GM12873 (cell line): ENCODE measurements at regions not wholly inside any gene's neighbourhood (a gene's known extent, or its start where the extent isn't known, plus 50 kb on each side); places are given as distances from the start of the nearest gene placed in this dataset.

Experiments
- TF ChIP-seq, protein P1 (sequence below): IDR thresholded peaks from 2 replicates; pipeline ENCODE4 v1.5.1; 2012; ENCODE audit warnings: low read depth, mild to moderate bottlenecking, moderate library complexity, low read length, control low read depth; ENCODE audit not compliant: insufficient read depth; ENCODE audit errors: missing control alignments

DNA sequence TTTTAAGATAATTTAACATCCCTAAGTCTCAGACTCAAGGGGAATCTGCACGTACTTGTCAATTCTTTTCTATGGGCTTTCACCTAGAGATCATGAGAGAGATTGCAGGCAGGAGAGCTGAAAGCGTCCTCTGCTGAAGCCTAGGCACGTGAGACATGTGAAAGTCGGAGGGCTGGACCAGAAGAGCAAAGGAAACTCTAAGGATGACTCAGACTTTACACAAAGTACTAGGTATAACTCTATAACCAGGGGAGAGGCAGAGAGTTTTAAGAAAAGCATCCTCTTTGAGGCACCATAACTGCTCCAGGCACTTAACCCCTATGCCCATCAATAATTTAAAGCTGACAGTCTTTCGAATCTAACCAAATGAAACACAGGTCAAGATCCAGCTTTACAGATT, 436.6 kb downstream of the VGLL3 start:
- TF ChIP-seq, protein P1, sequence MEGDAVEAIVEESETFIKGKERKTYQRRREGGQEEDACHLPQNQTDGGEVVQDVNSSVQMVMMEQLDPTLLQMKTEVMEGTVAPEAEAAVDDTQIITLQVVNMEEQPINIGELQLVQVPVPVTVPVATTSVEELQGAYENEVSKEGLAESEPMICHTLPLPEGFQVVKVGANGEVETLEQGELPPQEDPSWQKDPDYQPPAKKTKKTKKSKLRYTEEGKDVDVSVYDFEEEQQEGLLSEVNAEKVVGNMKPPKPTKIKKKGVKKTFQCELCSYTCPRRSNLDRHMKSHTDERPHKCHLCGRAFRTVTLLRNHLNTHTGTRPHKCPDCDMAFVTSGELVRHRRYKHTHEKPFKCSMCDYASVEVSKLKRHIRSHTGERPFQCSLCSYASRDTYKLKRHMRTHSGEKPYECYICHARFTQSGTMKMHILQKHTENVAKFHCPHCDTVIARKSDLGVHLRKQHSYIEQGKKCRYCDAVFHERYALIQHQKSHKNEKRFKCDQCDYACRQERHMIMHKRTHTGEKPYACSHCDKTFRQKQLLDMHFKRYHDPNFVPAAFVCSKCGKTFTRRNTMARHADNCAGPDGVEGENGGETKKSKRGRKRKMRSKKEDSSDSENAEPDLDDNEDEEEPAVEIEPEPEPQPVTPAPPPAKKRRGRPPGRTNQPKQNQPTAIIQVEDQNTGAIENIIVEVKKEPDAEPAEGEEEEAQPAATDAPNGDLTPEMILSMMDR: no peak

DNA sequence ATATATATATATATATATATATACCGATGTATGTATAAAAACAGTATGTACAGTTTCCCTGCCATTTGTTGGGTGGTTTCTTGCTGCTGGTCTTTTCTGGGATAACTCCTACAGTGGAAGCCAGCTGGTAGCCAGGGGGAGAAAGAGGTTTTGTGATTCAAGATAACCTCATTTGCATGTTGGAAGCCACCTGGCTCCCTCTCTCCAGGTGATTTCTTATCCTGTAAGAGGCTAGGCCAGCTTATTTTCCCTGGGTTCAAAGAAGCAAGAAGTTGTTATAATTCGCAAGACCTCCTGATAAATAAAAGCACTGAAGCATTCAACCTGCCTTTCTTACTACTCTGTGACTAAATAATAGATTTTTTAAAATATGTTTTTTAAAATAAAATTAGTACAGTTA, 443.3 kb downstream of the VGLL3 start:
- TF ChIP-seq, protein P1: no peak

DNA sequence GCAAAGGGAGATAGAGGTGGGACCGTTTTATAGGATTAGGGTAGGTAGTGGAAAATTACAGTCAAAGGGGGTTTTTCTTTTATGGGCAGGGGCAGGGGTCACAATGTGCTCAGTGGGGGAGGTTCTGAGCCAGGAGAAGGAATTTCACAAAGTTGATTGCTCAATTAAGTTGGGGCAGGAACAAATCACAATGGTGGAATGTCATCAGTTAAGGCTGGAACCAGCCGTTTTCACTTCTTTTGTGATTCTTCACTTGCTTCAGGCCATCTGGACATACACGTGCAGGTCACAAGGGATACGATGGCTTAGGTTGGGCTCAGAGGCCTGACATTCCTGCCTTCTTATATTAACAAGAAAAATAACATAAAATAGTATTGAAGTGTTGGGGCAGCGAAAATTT, 453.8 kb downstream of the VGLL3 start:
- TF ChIP-seq, protein P1: no peak

DNA sequence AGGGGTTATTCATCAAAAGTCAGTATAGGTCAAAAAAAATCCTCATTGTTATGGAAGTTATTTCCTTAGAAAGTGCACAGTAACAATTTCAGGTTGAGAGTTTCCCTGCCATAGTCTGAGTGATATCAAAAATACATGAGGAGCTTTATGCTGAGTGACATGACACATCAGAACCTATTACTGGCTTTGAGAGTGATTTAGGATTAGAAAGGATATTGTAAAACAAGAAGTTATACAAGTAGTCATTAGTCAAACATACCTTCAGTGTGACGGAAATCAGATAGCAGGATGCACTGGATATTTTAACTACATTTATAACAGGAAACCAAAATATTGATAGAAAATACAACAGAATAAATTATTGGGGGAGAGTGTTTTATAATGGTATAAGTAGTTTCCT, 471.1 kb downstream of the VGLL3 start:
- TF ChIP-seq, protein P1: no peak

DNA sequence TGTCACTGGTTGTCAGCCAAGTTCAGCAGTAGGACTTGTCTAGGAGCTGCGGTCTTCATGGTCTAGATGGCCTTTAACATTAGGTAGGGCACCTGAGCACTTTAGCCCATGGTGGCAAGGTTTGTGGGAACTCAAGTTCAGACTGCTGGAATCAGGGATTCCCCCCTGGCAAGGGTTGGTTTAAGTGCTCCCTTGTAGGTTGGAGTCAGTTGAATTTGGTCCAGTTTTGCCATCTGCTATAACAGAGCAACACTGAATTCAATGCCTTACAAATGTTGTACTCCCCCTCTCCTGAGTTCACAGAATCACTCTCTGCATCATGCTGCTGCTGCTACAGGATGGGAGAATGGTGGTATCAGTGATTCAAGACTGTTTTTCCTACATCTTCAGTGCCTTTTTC, 509.3 kb downstream of the VGLL3 start:
- TF ChIP-seq, protein P1: no peak

DNA sequence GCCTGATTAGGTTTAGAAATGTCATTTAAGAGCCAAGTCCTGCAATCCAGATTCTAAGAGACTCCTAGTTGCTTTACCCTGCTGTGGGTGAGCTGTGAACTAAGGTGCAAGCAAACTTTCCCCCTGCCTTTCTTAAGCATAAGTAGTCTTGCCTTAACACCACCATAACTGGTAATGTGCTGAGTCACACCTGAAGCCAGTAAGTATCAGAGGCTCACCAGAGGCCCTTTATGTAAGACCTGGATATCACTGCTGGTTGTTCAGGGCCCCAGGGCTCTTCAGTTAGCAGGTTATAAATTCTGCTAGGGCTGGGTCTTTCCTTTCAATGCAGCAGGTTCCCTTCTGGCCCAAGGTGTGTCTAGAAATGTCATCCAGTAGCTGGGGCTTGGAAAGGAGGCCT, 509.9 kb downstream of the VGLL3 start:
- TF ChIP-seq, protein P1: no peak

DNA sequence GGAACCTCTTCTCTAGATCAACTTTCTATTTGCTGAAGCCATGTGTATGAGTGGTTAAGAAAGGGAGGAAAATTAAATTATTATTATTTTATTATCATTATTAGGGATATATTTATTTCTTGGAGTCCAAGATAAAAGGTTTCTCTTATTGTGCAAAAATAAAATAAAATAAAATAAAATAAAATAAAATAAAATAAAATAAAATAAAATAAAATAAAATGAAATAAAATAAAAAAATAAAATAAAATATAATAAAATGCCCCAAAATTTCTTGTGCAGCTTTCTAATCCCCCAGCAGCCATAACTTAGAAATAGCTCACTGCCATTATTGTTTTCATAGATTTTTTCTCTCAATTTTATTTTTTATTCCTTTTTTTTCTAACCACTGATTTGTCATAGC, 526.8 kb downstream of the VGLL3 start:
- TF ChIP-seq, protein P1: no peak
